ENCODE measurements at regions not wholly inside any gene's neighbourhood (a gene's known extent, or its start where the extent isn't known, plus 50 kb on each side); places are given as distances from the start of the nearest gene placed in this dataset.

DNA sequence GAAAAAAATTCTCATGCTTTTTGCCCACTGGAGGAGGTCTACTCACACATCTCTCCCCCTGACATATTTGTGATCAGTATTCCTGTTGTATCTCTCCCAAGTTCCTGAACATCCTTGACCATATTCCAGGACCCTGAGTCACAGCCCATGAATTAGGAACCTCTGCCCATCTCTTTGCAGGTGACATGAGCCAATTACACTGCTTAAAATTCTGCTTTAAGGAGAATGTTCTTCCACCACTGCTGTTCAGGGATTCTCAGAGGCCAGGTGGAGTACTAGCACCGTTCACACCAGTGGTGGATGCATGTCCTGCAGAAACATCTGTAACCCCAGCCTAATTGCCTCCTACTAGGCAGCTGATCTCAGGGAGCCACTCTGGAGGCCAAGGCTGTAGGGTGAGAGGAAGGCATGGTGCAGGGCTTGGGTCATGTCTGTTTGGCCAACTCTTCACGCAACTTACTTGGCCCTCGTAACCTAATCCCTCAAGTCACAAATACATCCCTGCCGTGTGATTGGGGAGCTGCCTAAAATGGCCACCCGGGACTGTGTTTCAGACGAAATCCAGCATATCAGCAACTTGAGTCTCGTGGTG lies 104.8 kb downstream of the GGTLC2 start:
- WGBS (ENCODE audit: insufficient coverage) = 59% methylated on average over 7 of the region's 7 CpGs

DNA sequence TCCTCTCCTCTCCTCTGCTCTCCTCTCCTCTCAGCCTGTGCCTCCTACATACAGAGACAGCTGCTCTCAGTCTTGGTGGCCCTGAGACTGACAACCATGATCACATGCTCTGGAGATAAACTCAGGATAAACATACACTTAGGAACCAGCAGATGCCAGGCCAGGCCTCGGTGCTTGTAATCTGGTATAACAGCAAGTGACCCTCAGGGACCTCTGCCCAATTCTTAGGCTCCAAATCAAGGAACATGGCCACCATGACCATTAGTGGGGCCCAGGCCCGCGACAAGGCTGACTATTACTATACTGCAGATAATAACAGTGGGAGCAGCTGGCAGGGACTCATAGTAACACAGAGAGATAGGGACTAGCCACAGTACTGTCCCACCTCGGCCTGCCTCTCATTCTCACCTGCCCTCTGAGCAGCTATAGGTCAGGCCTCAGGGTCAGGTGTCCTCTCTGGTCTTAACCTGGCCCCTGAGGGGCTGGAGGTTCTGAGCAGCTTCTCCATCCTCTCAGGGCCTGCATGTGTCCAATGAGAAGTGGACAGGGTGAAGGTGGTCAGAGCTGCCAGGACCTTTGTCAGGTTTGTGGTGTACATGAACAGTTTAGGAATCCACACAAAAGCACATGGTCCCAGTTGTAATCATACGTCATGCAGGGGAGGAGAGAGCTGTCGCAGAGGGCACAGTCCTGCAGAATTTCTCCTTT lies 106.1 kb downstream of the GGTLC2 start:
- H3K4me1 ChIP-seq (ENCODE audit: control insufficient read depth, insufficient read depth, low read length) = peaks cover 64% of the 10 kb centered on the region
- Mint-ChIP-seq H3K4me3 (no peak overlapping the region), H3K4me1 (peaks cover 67 to 72% of the 10 kb centered on the region in 2 donors), H3K36me3 (no peaks in the 10 kb centered on the region), H3K9me3 (no peaks in the 10 kb centered on the region), H3K27ac (peak overlapping the region in 1 of 2 donors; percentile 64), H3K27me3 (ENCODE audit: low read depth in 2 of 2) (no peaks in the 10 kb centered on the region)
- intact Hi-C loops (cut with micrococcal nuclease) = no loop called here
- H3K4me3 ChIP-seq (ENCODE audit: low read length) = no peak overlapping the region
- H3K27me3 ChIP-seq (ENCODE audit: control insufficient read depth, insufficient read depth, low read length) = no peaks in the 10 kb centered on the region
- WGBS (ENCODE audit: insufficient coverage) = 98% methylated on average over 6 of the region's 6 CpGs
- DNase-seq (peak in 1 of 2 donors; percentile 1), ATAC-seq (no peak)
- TF ChIP-seq, protein P1, sequence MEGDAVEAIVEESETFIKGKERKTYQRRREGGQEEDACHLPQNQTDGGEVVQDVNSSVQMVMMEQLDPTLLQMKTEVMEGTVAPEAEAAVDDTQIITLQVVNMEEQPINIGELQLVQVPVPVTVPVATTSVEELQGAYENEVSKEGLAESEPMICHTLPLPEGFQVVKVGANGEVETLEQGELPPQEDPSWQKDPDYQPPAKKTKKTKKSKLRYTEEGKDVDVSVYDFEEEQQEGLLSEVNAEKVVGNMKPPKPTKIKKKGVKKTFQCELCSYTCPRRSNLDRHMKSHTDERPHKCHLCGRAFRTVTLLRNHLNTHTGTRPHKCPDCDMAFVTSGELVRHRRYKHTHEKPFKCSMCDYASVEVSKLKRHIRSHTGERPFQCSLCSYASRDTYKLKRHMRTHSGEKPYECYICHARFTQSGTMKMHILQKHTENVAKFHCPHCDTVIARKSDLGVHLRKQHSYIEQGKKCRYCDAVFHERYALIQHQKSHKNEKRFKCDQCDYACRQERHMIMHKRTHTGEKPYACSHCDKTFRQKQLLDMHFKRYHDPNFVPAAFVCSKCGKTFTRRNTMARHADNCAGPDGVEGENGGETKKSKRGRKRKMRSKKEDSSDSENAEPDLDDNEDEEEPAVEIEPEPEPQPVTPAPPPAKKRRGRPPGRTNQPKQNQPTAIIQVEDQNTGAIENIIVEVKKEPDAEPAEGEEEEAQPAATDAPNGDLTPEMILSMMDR (IDR thresholded peaks at IDR 0.05) = no peak
- H3K9me3 ChIP-seq (ENCODE audit: control insufficient read depth, insufficient read depth, low read length) = no peaks in the 10 kb centered on the region
- H3K36me3 ChIP-seq (ENCODE audit: control insufficient read depth, insufficient read depth, low read length) = no peaks in the 10 kb centered on the region
- H3K27ac ChIP-seq (ENCODE audit: low read length) = no peak overlapping the region

More for the DNA sequence above, 104.8 kb downstream of the GGTLC2 start:
- Mint-ChIP-seq H3K27me3 (ENCODE audit: low read depth in 2 of 2) (no peaks in the 10 kb centered on the region), H3K36me3 (no peaks in the 10 kb centered on the region), H3K9me3 (no peaks in the 10 kb centered on the region), H3K27ac (peak overlapping the region in 1 of 2 donors; percentile 64), H3K4me1 (peaks cover 61 to 63% of the 10 kb centered on the region in 2 donors), H3K4me3 (no peak overlapping the region)
- intact Hi-C loops (cut with micrococcal nuclease) = loop anchor here (5.0 kb wide), 1 partner anchor 37 kb away; no protein-coding TSS in a partner anchor
- peaks cover 53% of the 10 kb centered on the region for H3K4me1 ChIP-seq (ENCODE audit: control insufficient read depth, insufficient read depth, low read length)
- no peaks in the 10 kb centered on the region for H3K27me3 ChIP-seq (ENCODE audit: control insufficient read depth, insufficient read depth, low read length)
- no peak overlapping the region for H3K27ac ChIP-seq (ENCODE audit: low read length)
- no peaks in the 10 kb centered on the region for H3K9me3 ChIP-seq (ENCODE audit: control insufficient read depth, insufficient read depth, low read length)
- no peaks in the 10 kb centered on the region for H3K36me3 ChIP-seq (ENCODE audit: control insufficient read depth, insufficient read depth, low read length)
- DNase-seq (peak in 1 of 2 donors; percentile 6), ATAC-seq (no peak)
- TF ChIP-seq, protein P1 (IDR thresholded peaks at IDR 0.05) = no peak
- H3K4me3 ChIP-seq (ENCODE audit: low read length) = no peak overlapping the region

- Histone ChIP-seq H3K9me3 (ENCODE audit: control insufficient read depth, insufficient read depth, low read length) (no peaks in the 10 kb centered on the region), H3K27me3 (ENCODE audit: control insufficient read depth, insufficient read depth, low read length) (no peaks in the 10 kb centered on the region), H3K36me3 (ENCODE audit: control insufficient read depth, insufficient read depth, low read length) (no peaks in the 10 kb centered on the region), H3K4me3 (ENCODE audit: low read length) (no peak overlapping the region), H3K27ac (ENCODE audit: low read length) (no peak overlapping the region), H3K4me1 (ENCODE audit: control insufficient read depth, insufficient read depth, low read length) (peaks cover 64% of the 10 kb centered on the region)
- peaks cover 69 to 73% of the 10 kb centered on the region in 2 donors for H3K4me1 Mint-ChIP-seq
- WGBS (ENCODE audit: insufficient coverage) = 69% methylated on average over 2 of the region's 2 CpGs
- H3K9me3 Mint-ChIP-seq = no peaks in the 10 kb centered on the region
- no peak for ATAC-seq
- TF ChIP-seq, protein P1 (IDR thresholded peaks at IDR 0.05) = no peak
- peak overlapping the region in 1 of 2 donors; percentile 52 for H3K27ac Mint-ChIP-seq
- H3K4me3 Mint-ChIP-seq = no peak overlapping the region
- DNase-seq = peak in 1 of 2 donors; percentile 3
- H3K36me3 Mint-ChIP-seq = no peaks in the 10 kb centered on the region
- no peaks in the 10 kb centered on the region for H3K27me3 Mint-ChIP-seq (ENCODE audit: low read depth in 2 of 2)
- intact Hi-C loops (cut with micrococcal nuclease) = no loop called here
Observed at GRCh38 chr22:22751043-22751603, 106.7 kb downstream of the GGTLC2 start.
